ENCODE measurements at regions not wholly inside any gene's neighbourhood (a gene's known extent, or its start where the extent isn't known, plus 50 kb on each side); places are given as distances from the start of the nearest gene placed in this dataset.
"Not testable (repeated sequence)": the region's sequence is repeated elsewhere in the genome, so short reads cannot be mapped to it uniquely, and the experiment has no call there.

DNA sequence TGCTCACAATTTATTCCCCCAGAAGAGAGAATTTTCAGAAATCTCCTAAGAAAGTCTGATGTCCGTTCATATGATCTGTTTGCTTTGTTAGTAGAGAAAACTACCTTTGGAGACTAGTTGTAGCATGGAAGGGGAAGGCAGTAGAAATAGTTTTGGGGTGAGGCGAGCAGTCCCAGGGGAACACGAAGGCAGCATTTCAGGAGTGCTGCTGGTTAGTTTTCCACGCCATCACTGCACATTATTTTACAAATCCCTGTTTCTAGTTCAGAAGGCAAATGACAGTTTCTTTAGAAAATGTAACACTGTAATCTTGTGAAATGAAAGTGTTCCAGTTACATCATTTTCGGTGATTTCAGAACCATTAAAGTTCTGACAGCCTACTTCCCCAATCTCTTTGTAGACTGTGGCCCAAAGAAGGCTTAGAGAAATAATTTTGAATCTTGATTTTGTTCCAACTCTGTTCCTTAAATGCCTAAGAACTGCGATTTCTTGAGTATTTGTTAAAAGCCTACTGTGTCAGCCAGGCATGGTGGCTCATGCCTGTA is 123.8 kb downstream of the LAT start:
- H3K27me3 ChIP-seq (ENCODE audit: control insufficient read depth in 1 of 2, insufficient read depth in 2 of 2, low read length in 2 of 2); H3K36me3 ChIP-seq (ENCODE audit: control insufficient read depth in 2 of 2, insufficient read depth in 2 of 2, low read length in 1 of 2); H3K4me1 ChIP-seq (ENCODE audit: control insufficient read depth in 2 of 2, insufficient read depth in 2 of 2, low read length in 1 of 2); H3K9me3 ChIP-seq (ENCODE audit: control insufficient read depth in 2 of 2, insufficient read depth in 1 of 2, low read depth in 1 of 2, low read length in 1 of 2); H3K27ac ChIP-seq (ENCODE audit: low read depth in 2 of 2, low read length in 1 of 2); H3K4me3 ChIP-seq (ENCODE audit: low read depth in 1 of 2, low read length in 2 of 2): not testable (repeated sequence)
- WGBS, 2 donors, result 67 to 74% methylated on average over 6 of the region's 6 CpGs

DNA sequence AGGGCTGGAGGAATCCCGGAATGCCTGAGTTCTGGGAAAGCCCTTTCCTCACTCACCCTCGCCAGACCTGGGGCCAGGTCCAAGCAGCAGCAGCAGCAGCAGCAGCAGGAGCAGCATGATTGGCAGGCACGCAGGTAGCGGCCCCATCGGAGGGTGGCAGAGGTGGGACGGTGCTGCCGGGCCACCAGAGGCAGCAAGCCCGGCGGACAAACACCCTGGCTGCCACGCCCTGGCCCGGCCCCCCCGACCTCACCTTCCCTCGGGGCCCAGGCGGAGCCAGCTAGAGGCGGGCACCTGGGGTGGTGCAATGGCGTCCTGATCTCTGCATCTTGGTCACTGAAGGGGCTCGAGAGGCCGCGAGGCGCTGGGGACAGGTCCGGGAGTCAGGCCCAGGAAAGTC is 122.4 kb downstream of the LAT start:
- Histone ChIP-seq H3K36me3 (ENCODE audit: control insufficient read depth in 2 of 2, insufficient read depth in 2 of 2, low read length in 1 of 2) (no peaks in the 10 kb centered on the region), H3K9me3 (ENCODE audit: control insufficient read depth in 2 of 2, insufficient read depth in 1 of 2, low read depth in 1 of 2, low read length in 1 of 2) (no peaks in the 10 kb centered on the region), H3K27me3 (ENCODE audit: control insufficient read depth in 1 of 2, insufficient read depth in 2 of 2, low read length in 2 of 2) (no peaks in the 10 kb centered on the region), H3K27ac (ENCODE audit: low read depth in 2 of 2, low read length in 1 of 2) (no peak overlapping the region), H3K4me1 (ENCODE audit: control insufficient read depth in 2 of 2, insufficient read depth in 2 of 2, low read length in 1 of 2) (no peaks in the 10 kb centered on the region), H3K4me3 (ENCODE audit: low read depth in 1 of 2, low read length in 2 of 2) (no peak overlapping the region)
- 45 to 52% methylated on average over 21 of the region's 21 CpGs for WGBS, 2 donors

DNA sequence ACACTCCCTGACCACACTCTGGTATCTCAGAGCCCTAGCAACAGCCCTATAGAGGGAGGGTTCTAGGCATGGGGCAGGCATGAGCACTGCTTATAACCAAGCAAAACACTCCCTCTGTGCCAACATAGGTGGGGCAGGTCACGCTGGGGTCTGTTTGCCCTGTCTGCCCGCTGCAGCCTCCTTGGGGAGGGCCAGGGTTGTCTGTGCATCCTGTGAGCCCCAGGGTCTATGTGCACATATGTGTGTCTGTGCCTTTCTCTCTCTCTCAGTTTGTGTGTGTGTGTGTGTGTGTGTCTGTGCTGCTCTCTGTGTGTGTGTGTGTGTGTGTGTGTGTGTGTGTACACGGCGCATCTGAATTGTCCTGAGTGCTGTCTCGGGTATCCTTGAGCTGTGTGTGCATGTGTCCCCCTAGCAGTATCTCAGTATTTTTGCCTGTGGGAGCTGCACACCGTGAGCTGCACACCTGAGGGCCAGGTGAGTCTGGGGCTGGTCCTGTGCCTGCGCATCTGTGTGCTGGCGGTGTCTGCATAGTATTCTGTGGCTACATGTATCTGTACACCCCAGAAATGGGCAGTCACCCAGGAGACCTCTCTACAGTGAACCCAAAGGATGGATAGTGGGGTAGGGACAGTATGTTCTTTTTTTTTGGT is 121.5 kb downstream of the LAT start:
- WGBS, 2 donors, result 66 to 81% methylated on average over 6 to 8 of the region's 8 CpGs
- H3K9me3 ChIP-seq (ENCODE audit: control insufficient read depth in 2 of 2, insufficient read depth in 1 of 2, low read depth in 1 of 2, low read length in 1 of 2); H3K4me1 ChIP-seq (ENCODE audit: control insufficient read depth in 2 of 2, insufficient read depth in 2 of 2, low read length in 1 of 2); H3K27ac ChIP-seq (ENCODE audit: low read depth in 2 of 2, low read length in 1 of 2); H3K36me3 ChIP-seq (ENCODE audit: control insufficient read depth in 2 of 2, insufficient read depth in 2 of 2, low read length in 1 of 2); H3K4me3 ChIP-seq (ENCODE audit: low read depth in 1 of 2, low read length in 2 of 2); H3K27me3 ChIP-seq (ENCODE audit: control insufficient read depth in 1 of 2, insufficient read depth in 2 of 2, low read length in 2 of 2): not testable (repeated sequence)

GRCh38 chr16:29104600-29104999 is 119.7 kb downstream of the LAT start:
- WGBS, 2 donors, result 76% methylated on average over 2 of the region's 4 CpGs
- not testable (repeated sequence) for H3K4me1 ChIP-seq (ENCODE audit: control insufficient read depth in 2 of 2, insufficient read depth in 2 of 2, low read length in 1 of 2); H3K4me3 ChIP-seq (ENCODE audit: low read depth in 1 of 2, low read length in 2 of 2); H3K27ac ChIP-seq (ENCODE audit: low read depth in 2 of 2, low read length in 1 of 2); H3K9me3 ChIP-seq (ENCODE audit: control insufficient read depth in 2 of 2, insufficient read depth in 1 of 2, low read depth in 1 of 2, low read length in 1 of 2); H3K36me3 ChIP-seq (ENCODE audit: control insufficient read depth in 2 of 2, insufficient read depth in 2 of 2, low read length in 1 of 2); H3K27me3 ChIP-seq (ENCODE audit: control insufficient read depth in 1 of 2, insufficient read depth in 2 of 2, low read length in 2 of 2)

GRCh38 chr16:29097965-29098364 is 113.1 kb downstream of the LAT start:
- not testable (repeated sequence) for H3K36me3 ChIP-seq (ENCODE audit: control insufficient read depth in 2 of 2, insufficient read depth in 2 of 2, low read length in 1 of 2); H3K27ac ChIP-seq (ENCODE audit: low read depth in 2 of 2, low read length in 1 of 2); H3K4me3 ChIP-seq (ENCODE audit: low read depth in 1 of 2, low read length in 2 of 2); H3K9me3 ChIP-seq (ENCODE audit: control insufficient read depth in 2 of 2, insufficient read depth in 1 of 2, low read depth in 1 of 2, low read length in 1 of 2); H3K27me3 ChIP-seq (ENCODE audit: control insufficient read depth in 1 of 2, insufficient read depth in 2 of 2, low read length in 2 of 2); H3K4me1 ChIP-seq (ENCODE audit: control insufficient read depth in 2 of 2, insufficient read depth in 2 of 2, low read length in 1 of 2)
- WGBS, 2 donors, result 63 to 72% methylated on average over 1 of the region's 3 CpGs

- not testable (repeated sequence) for H3K27ac ChIP-seq (ENCODE audit: low read depth in 2 of 2, low read length in 1 of 2); H3K27me3 ChIP-seq (ENCODE audit: control insufficient read depth in 1 of 2, insufficient read depth in 2 of 2, low read length in 2 of 2); H3K4me1 ChIP-seq (ENCODE audit: control insufficient read depth in 2 of 2, insufficient read depth in 2 of 2, low read length in 1 of 2); H3K9me3 ChIP-seq (ENCODE audit: control insufficient read depth in 2 of 2, insufficient read depth in 1 of 2, low read depth in 1 of 2, low read length in 1 of 2); H3K4me3 ChIP-seq (ENCODE audit: low read depth in 1 of 2, low read length in 2 of 2); H3K36me3 ChIP-seq (ENCODE audit: control insufficient read depth in 2 of 2, insufficient read depth in 2 of 2, low read length in 1 of 2)
- 27 to 35% methylated on average over 9 to 11 of the region's 13 CpGs for WGBS, 2 donors
These were observed 110.1 kb downstream of the LAT start for GRCh38 chr16:29094729-29095624.

DNA sequence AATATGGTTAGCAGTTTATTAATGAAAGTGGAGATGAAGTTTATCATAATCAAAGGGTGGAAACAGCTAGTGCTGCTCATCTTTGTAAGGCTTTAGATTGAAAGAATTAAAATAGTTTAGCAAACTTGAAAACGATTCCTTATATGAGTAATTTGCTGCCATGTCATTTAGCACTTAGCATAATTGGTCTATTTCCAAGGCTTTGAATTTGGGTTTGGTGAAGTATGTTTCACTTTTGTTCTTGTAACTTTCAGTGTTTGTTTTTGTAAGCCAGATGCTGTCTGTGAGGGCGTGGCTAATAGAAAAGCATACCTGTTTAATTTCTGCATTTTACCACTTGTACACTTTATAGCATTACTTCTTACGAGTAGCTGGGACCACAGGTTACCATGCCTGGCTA is 109.5 kb downstream of the LAT start:
- not testable (repeated sequence) for H3K4me1 ChIP-seq (ENCODE audit: control insufficient read depth in 2 of 2, insufficient read depth in 2 of 2, low read length in 1 of 2); H3K27me3 ChIP-seq (ENCODE audit: control insufficient read depth in 1 of 2, insufficient read depth in 2 of 2, low read length in 2 of 2); H3K36me3 ChIP-seq (ENCODE audit: control insufficient read depth in 2 of 2, insufficient read depth in 2 of 2, low read length in 1 of 2); H3K9me3 ChIP-seq (ENCODE audit: control insufficient read depth in 2 of 2, insufficient read depth in 1 of 2, low read depth in 1 of 2, low read length in 1 of 2); H3K27ac ChIP-seq (ENCODE audit: low read depth in 2 of 2, low read length in 1 of 2); H3K4me3 ChIP-seq (ENCODE audit: low read depth in 1 of 2, low read length in 2 of 2)
- 12 to 31% methylated on average over 3 of the region's 3 CpGs for WGBS, 2 donors

- H3K4me3 ChIP-seq (ENCODE audit: low read depth in 1 of 2, low read length in 2 of 2); H3K4me1 ChIP-seq (ENCODE audit: control insufficient read depth in 2 of 2, insufficient read depth in 2 of 2, low read length in 1 of 2); H3K27ac ChIP-seq (ENCODE audit: low read depth in 2 of 2, low read length in 1 of 2); H3K9me3 ChIP-seq (ENCODE audit: control insufficient read depth in 2 of 2, insufficient read depth in 1 of 2, low read depth in 1 of 2, low read length in 1 of 2); H3K27me3 ChIP-seq (ENCODE audit: control insufficient read depth in 1 of 2, insufficient read depth in 2 of 2, low read length in 2 of 2); H3K36me3 ChIP-seq (ENCODE audit: control insufficient read depth in 2 of 2, insufficient read depth in 2 of 2, low read length in 1 of 2): not testable (repeated sequence)
These were observed 104.8 kb downstream of the LAT start for GRCh38 chr16:29089679-29090078.

GRCh38 chr16:29087673-29088072 is 102.8 kb downstream of the LAT start:
- not testable (repeated sequence) for H3K36me3 ChIP-seq (ENCODE audit: control insufficient read depth in 2 of 2, insufficient read depth in 2 of 2, low read length in 1 of 2); H3K4me3 ChIP-seq (ENCODE audit: low read depth in 1 of 2, low read length in 2 of 2); H3K4me1 ChIP-seq (ENCODE audit: control insufficient read depth in 2 of 2, insufficient read depth in 2 of 2, low read length in 1 of 2); H3K9me3 ChIP-seq (ENCODE audit: control insufficient read depth in 2 of 2, insufficient read depth in 1 of 2, low read depth in 1 of 2, low read length in 1 of 2); H3K27me3 ChIP-seq (ENCODE audit: control insufficient read depth in 1 of 2, insufficient read depth in 2 of 2, low read length in 2 of 2); H3K27ac ChIP-seq (ENCODE audit: low read depth in 2 of 2, low read length in 1 of 2)
- WGBS, 2 donors, result 71 to 77% methylated on average over 4 of the region's 4 CpGs

All from esophagus (tissue), 2 donors.